H1 (cell line): ENCODE measurements at regions not wholly inside any gene's neighbourhood (a gene's known extent, or its start where the extent isn't known, plus 50 kb on each side); places are given as distances from the start of the nearest gene placed in this dataset.
A peak's percentile ranks its signal among the peaks of the same experiment; 100 is the strongest.

Source experiments
- BACH1 ChIP-seq: IDR thresholded peaks from 2 replicates; pipeline ENCODE4 v1.6.1; 2012; ENCODE audit warnings: low read length, improper control_type of control experiment
- CBX8 ChIP-seq: fragments of 300-800, 300-1000 bp; sonication (generic); IDR thresholded peaks from 2 replicates; pipeline ENCODE4 v1.7.1; 2016; ENCODE audit warnings: low read depth, low read length, borderline replicate concordance
- FOSL1 ChIP-seq: IDR thresholded peaks from 2 replicates; pipeline ENCODE4 v1.6.1; 2011; ENCODE audit warnings: mild to moderate bottlenecking, low read depth, low read length, moderate library complexity; ENCODE audit not compliant: insufficient read depth
- JUND ChIP-seq: IDR thresholded peaks from 2 replicates; pipeline ENCODE4 v1.6.1; 2011; ENCODE audit warnings: mild to moderate bottlenecking, improper control_type of control experiment, low read length
- KDM4A ChIP-seq: IDR thresholded peaks from one replicate; pipeline ENCODE4 v1.7.1; 2012; ENCODE audit warnings: low read depth, mild to moderate bottlenecking, moderate library complexity, low read length, inconsistent platforms; ENCODE audit not compliant: severe bottlenecking
- MAFK ChIP-seq: IDR thresholded peaks from 2 replicates; pipeline ENCODE4 v1.6.1; 2012; ENCODE audit warnings: low read depth, mild to moderate bottlenecking, improper control_type of control experiment, low read length
- POLR2A ChIP-seq, 2 experiments: IDR thresholded peaks; 1 replicate in 1 of 2; 2 replicates in 1 of 2; pipeline ENCODE4 v1.6.1; 2011; ENCODE audit warnings: low read depth in 2 of 2, low read length in 2 of 2, mild to moderate bottlenecking in 2 of 2; ENCODE audit errors: control extremely low read depth in 1 of 2
- POLR2AphosphoS5 ChIP-seq: IDR thresholded peaks from 2 replicates; pipeline ENCODE4 v1.6.1; 2011; ENCODE audit warnings: low read depth, low read length
- RAD21 ChIP-seq, 2 experiments: IDR thresholded peaks in 1 of 2; conservative IDR thresholded peaks in 1 of 2; 2 replicates each; pipeline ENCODE4 v1.6.1; 2011; ENCODE audit warnings: low read depth in 2 of 2, low read length in 2 of 2, improper control_type of control experiment in 1 of 2, inconsistent platforms in 1 of 2, mild to moderate bottlenecking in 1 of 2, moderate library complexity in 1 of 2
- RFX5 ChIP-seq: IDR thresholded peaks from 2 replicates; pipeline ENCODE4 v1.6.1; 2011; ENCODE audit warnings: low read depth, low read length, improper control_type of control experiment, borderline replicate concordance
- SP1 ChIP-seq: IDR thresholded peaks from 2 replicates; pipeline ENCODE4 v1.6.1; 2011; ENCODE audit warnings: low read depth, low read length
- TAF1 ChIP-seq: IDR thresholded peaks from 2 replicates; pipeline ENCODE4 v1.6.1; 2011; ENCODE audit warnings: mild to moderate bottlenecking, low read depth, low read length
- ZNF274 ChIP-seq: IDR thresholded peaks from 2 replicates; pipeline ENCODE4 v1.7.0; 2012; ENCODE audit warnings: low read length, borderline replicate concordance; ENCODE audit errors: extremely low read depth
- TF ChIP-seq, protein P1 (sequence below): IDR thresholded peaks from 2 replicates; pipeline ENCODE4 v1.6.1; 2011; ENCODE audit warnings: low read length, improper control_type of control experiment

DNA sequence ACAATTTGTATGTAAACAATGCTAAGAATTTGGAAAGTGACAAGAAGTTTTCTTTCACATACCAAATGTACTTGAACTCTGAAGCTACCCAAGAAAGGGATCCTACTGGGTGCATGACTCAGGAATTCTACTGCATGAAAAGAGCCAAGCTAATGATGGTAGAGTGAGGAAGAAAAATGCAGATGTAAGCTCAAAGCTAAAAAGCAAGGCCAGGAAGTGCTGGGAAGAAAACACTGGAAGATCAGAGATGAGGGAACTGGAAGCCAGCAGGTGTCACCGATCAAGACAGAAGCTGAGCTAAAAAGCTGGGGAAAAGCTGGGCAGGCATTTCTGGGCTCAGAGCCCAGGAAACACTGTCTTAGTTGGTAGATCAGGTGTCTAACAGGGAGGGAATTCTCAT is 449.1 kb downstream of the NKX6-1 start (continued):
- no peak for TF ChIP-seq FOSL1
- no peak for TF ChIP-seq RFX5
- no peak for TF ChIP-seq ZNF274
- TF ChIP-seq TAF1, result no peak
- TF ChIP-seq CBX8, result no peak
- TF ChIP-seq POLR2AphosphoS5, result no peak
- TF ChIP-seq BACH1, result peak; percentile 95
- no peak for TF ChIP-seq SP1
- TF ChIP-seq, protein P1, sequence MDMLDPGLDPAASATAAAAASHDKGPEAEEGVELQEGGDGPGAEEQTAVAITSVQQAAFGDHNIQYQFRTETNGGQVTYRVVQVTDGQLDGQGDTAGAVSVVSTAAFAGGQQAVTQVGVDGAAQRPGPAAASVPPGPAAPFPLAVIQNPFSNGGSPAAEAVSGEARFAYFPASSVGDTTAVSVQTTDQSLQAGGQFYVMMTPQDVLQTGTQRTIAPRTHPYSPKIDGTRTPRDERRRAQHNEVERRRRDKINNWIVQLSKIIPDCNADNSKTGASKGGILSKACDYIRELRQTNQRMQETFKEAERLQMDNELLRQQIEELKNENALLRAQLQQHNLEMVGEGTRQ, result no peak
- no peak for TF ChIP-seq KDM4A
- no peak for TF ChIP-seq POLR2A (IDR thresholded peaks at IDR 0.05; ENCODE audit: control extremely low read depth in 1 of 2, low read depth in 2 of 2, low read length in 2 of 2)
- peak in 1 of 2 experiments; percentile 20; a peak in 1 of 4 replicates for TF ChIP-seq RAD21 (IDR thresholded peaks at IDR 0.05 in 1 of 2, conservative IDR thresholded peaks at IDR 0.05 in 1 of 2; ENCODE audit: low read depth in 2 of 2, low read length in 2 of 2)
- peak; percentile 22; the same call in 1 of the 2 replicates for TF ChIP-seq JUND
- peak; percentile 95 for TF ChIP-seq MAFK
- TF ChIP-seq, all 59 proteins: peak for 9
